ENCODE measurements at regions not wholly inside any gene's neighbourhood (a gene's known extent, or its start where the extent isn't known, plus 50 kb on each side); places are given as distances from the start of the nearest gene placed in this dataset.

- TF ChIP-seq ZFAT (CRISPR knock-in tag; conservative IDR thresholded peaks at IDR 0.05) = no peak
These were observed 234.6 kb upstream of the KAZN start (continued) for GRCh38 chr1:14363707-14364413.

GRCh38 chr1:14365301-14365988, 233.0 kb upstream of the KAZN start:
- ChIA-PET CTCF (ENCODE audit: low intra/inter-chr PET ratio, low total read pairs) (no interaction called here), POLR2A (no interaction called here)
- Histone ChIP-seq H3K27me3 (ENCODE audit: control insufficient read depth in 1 of 2, insufficient read depth in 2 of 2, low read length in 2 of 2) (peaks cover 3 to 9% of the 10 kb centered on the region in 2 experiments; a peak in 3 of 5 replicates), H3K27ac (ENCODE audit: extremely low read length, insufficient read depth, low read length) (no peak overlapping the region), H3K4me3 (replicated peaks in 1 of 3; ENCODE audit: insufficient read depth in 1 of 3, low read depth in 2 of 3, low read length in 3 of 3) (no peak overlapping the region), H3K79me2 (ENCODE audit: insufficient read depth, low read length) (no peaks in the 10 kb centered on the region), H3K9me3 (ENCODE audit: low read length) (peaks cover 8% of the 10 kb centered on the region; the same call in 1 of the 2 replicates), H4K20me1 (ENCODE audit: insufficient read depth, low read length) (no peaks in the 10 kb centered on the region), H3K9ac (ENCODE audit: insufficient read depth, low read depth, low read length) (no peak overlapping the region), H2AFZ (ENCODE audit: low read length) (no peak overlapping the region), H3K4me2 (ENCODE audit: low read depth, low read length) (no peak overlapping the region), H3K36me3 (replicated peaks in 1 of 2; ENCODE audit: control insufficient read depth in 1 of 2, insufficient read depth in 2 of 2, low read length in 2 of 2) (no peaks in the 10 kb centered on the region), H3K4me1 (ENCODE audit: insufficient read depth, low read length) (no peaks in the 10 kb centered on the region)
- in situ Hi-C loops (cut with HindIII; ENCODE audit: extremely low pct_ligation_motif_present, low pct_unique_long_range_greater_than_20kb) (no loop called here), intact Hi-C loops (cut with micrococcal nuclease; ENCODE audit: unreplicated experiment) (no loop called here)
- FAIRE-seq = no peak
- DNase-seq (ENCODE audit: low spot score) = no peak
- WGBS (ENCODE audit: low lambda C conversion rate) = 12% methylated on average over 10 of the region's 13 CpGs
- ATAC-seq = no peak
- no TSS peak for BruUV-seq (replicated peaks)
- no peak for TF ChIP-seq ZNF264 (CRISPR knock-in tag; IDR thresholded peaks at IDR 0.05)
- no peak for TF ChIP-seq ZNF136 (CRISPR knock-in tag; IDR thresholded peaks at IDR 0.05; ENCODE audit: low read depth)
- TF ChIP-seq SRY (CRISPR knock-in tag; IDR thresholded peaks at IDR 0.05) = no peak
- TF ChIP-seq MYC (CRISPR knock-in tag; IDR thresholded peaks at IDR 0.05; ENCODE audit: borderline replicate concordance) = no peak
- no peak for TF ChIP-seq MBD4 (IDR thresholded peaks at IDR 0.05; ENCODE audit: borderline replicate concordance, low read length)
- no peak for TF ChIP-seq ZBED4 (CRISPR knock-in tag; IDR thresholded peaks at IDR 0.05; ENCODE audit: borderline replicate concordance)
- no peak for TF ChIP-seq NFE2 (CRISPR knock-in tag; IDR thresholded peaks at IDR 0.05)
- no peak for TF ChIP-seq ZNF282 (IDR thresholded peaks at IDR 0.05; ENCODE audit: partially characterized antibody)
- no peak for TF ChIP-seq HNRNPH1 (optimal IDR thresholded peaks at IDR 0.05; ENCODE audit: low read depth, low read length)
- TF ChIP-seq MBNL3 (CRISPR knock-in tag; conservative IDR thresholded peaks at IDR 0.05) = no peak
- TF ChIP-seq ZNF441 (CRISPR knock-in tag; IDR thresholded peaks at IDR 0.05; ENCODE audit: borderline replicate concordance) = no peak
- no peak for TF ChIP-seq HNRNPUL1 (IDR thresholded peaks at IDR 0.05; ENCODE audit: low read depth, low read length)
- TF ChIP-seq FOSL1 (CRISPR knock-in tag; IDR thresholded peaks at IDR 0.05; ENCODE audit: borderline replicate concordance) = no peak
- no peak for TF ChIP-seq MXD3 (CRISPR knock-in tag; IDR thresholded peaks at IDR 0.05)
